ENCODE measurements at regions not wholly inside any gene's neighbourhood (a gene's known extent, or its start where the extent isn't known, plus 50 kb on each side); places are given as distances from the start of the nearest gene placed in this dataset.

GRCh38 chr11:31996159-31996881, 94.6 kb upstream of the RCN1 start:
- no peak for DNase-seq (ENCODE audit: extremely low spot score)
- CTCF ChIA-PET = interaction anchor here (1.0 to 1.4 kb wide), 2 partner anchors 11 to 38 kb away, joined by 3 to 6 read pairs; no protein-coding TSS in a partner anchor
- TF ChIP-seq CTCF (IDR thresholded peaks at IDR 0.05; ENCODE audit: control extremely low read depth, extremely low read depth, low read depth, missing control alignments) = no peak
- POLR2A ChIA-PET = no interaction called here

GRCh38 chr11:31995525-31996094, 95.3 kb upstream of the RCN1 start:
- ChIA-PET POLR2A (no interaction called here), CTCF (interaction anchor here (0.8 to 1.4 kb wide), 3 partner anchors 11 to 37 kb away, joined by 3 to 6 read pairs (median 3); no protein-coding TSS in a partner anchor)
- DNase-seq (ENCODE audit: extremely low spot score) = peak; percentile 40
- no peak for TF ChIP-seq CTCF (IDR thresholded peaks at IDR 0.05; ENCODE audit: control extremely low read depth, extremely low read depth, low read depth, missing control alignments)

GRCh38 chr11:31995032-31995431, 95.8 kb upstream of the RCN1 start:
- no peak for TF ChIP-seq CTCF (IDR thresholded peaks at IDR 0.05; ENCODE audit: control extremely low read depth, extremely low read depth, low read depth, missing control alignments)
- no peak for DNase-seq (ENCODE audit: extremely low spot score)
- CTCF ChIA-PET = interaction anchor here (0.8 to 1.0 kb wide), 3 partner anchors 12 to 37 kb away, joined by 3 to 6 read pairs (median 4); no protein-coding TSS in a partner anchor
- POLR2A ChIA-PET = no interaction called here

- TF ChIP-seq CTCF (IDR thresholded peaks at IDR 0.05; ENCODE audit: control extremely low read depth, extremely low read depth, low read depth, missing control alignments) = no peak
- DNase-seq (ENCODE audit: extremely low spot score) = no peak
- POLR2A ChIA-PET = no interaction called here
- CTCF ChIA-PET = interaction anchor here (1.0 to 3.5 kb wide), 3 partner anchors 14 to 187 kb away, joined by 3 to 18 read pairs (median 3); no protein-coding TSS in a partner anchor
Observed at GRCh38 chr11:31987118-31988005, 103.5 kb upstream of the RCN1 start.

GRCh38 chr11:31986201-31986889, 104.5 kb upstream of the RCN1 start:
- TF ChIP-seq CTCF (IDR thresholded peaks at IDR 0.05; ENCODE audit: control extremely low read depth, extremely low read depth, low read depth, missing control alignments) = no peak
- CTCF ChIA-PET = interaction anchor here (0.9 to 3.5 kb wide), 9 partner anchors 11 to 745 kb away, joined by 3 to 18 read pairs (median 4); no protein-coding TSS in a partner anchor
- DNase-seq (ENCODE audit: extremely low spot score) = no peak
- POLR2A ChIA-PET = no interaction called here
